ENCODE measurements at regions not wholly inside any gene's neighbourhood (a gene's known extent, or its start where the extent isn't known, plus 50 kb on each side); places are given as distances from the start of the nearest gene placed in this dataset.

DNA sequence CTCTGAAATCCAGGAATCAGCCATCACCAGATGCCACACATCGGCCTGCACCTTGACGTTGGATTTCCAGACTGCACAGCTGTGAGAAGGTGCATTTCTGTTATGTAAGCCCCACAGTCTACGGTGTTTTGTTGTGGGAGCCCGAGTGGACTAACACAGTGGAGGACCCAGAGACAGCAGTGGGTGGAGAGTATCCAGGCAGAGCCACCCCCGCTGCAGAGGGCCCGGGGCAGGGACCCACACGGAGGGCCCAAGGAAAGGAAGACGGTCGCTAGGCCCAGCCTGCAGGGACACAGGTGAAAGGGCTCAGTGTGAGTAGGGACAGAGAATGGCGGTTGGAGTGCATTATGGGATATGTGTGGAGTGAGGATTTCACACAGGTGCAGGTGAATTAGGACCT, 288.3 kb upstream of the AJAP1 start:
- no peaks in the 10 kb centered on the region for H3K79me2 ChIP-seq (ENCODE audit: insufficient read depth, low read length)
- no peak overlapping the region for H3K4me2 ChIP-seq (ENCODE audit: low read depth, low read length, poor library complexity, severe bottlenecking)
- H3K27me3 ChIP-seq (ENCODE audit: low read length) = no peaks in the 10 kb centered on the region
- H3K36me3 ChIP-seq (ENCODE audit: low read length) = no peaks in the 10 kb centered on the region
- no peaks in the 10 kb centered on the region for H3K9me3 ChIP-seq (ENCODE audit: insufficient read depth, low read length)
- no peak overlapping the region for H2AFZ ChIP-seq (ENCODE audit: low read depth, low read length, severe bottlenecking)
- no peak overlapping the region for H3K27ac ChIP-seq (ENCODE audit: low read depth, low read length)
- no peaks in the 10 kb centered on the region for H3K9me2 ChIP-seq (replicated peaks; ENCODE audit: insufficient read depth, low read length)
- no peak overlapping the region for H3K9ac ChIP-seq (ENCODE audit: low read length)
- TF ChIP-seq EZH2phosphoT487 (conservative IDR thresholded peaks at IDR 0.05; ENCODE audit: low read length) = no peak
- TF ChIP-seq, protein P1, sequence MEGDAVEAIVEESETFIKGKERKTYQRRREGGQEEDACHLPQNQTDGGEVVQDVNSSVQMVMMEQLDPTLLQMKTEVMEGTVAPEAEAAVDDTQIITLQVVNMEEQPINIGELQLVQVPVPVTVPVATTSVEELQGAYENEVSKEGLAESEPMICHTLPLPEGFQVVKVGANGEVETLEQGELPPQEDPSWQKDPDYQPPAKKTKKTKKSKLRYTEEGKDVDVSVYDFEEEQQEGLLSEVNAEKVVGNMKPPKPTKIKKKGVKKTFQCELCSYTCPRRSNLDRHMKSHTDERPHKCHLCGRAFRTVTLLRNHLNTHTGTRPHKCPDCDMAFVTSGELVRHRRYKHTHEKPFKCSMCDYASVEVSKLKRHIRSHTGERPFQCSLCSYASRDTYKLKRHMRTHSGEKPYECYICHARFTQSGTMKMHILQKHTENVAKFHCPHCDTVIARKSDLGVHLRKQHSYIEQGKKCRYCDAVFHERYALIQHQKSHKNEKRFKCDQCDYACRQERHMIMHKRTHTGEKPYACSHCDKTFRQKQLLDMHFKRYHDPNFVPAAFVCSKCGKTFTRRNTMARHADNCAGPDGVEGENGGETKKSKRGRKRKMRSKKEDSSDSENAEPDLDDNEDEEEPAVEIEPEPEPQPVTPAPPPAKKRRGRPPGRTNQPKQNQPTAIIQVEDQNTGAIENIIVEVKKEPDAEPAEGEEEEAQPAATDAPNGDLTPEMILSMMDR (IDR thresholded peaks at IDR 0.05; ENCODE audit: insufficient read depth, low read length, poor library complexity, severe bottlenecking) = no peak
- no peaks in the 10 kb centered on the region for H3F3A ChIP-seq (ENCODE audit: insufficient read depth)
- no peaks in the 10 kb centered on the region for H4K20me1 ChIP-seq (ENCODE audit: low read depth, low read length)
- H3K4me3 ChIP-seq (ENCODE audit: insufficient read depth, low read length, poor library complexity, severe bottlenecking) = no peak overlapping the region

- H3K9me3 ChIP-seq (ENCODE audit: insufficient read depth, low read length) = no peaks in the 10 kb centered on the region
- TF ChIP-seq, protein P1 (IDR thresholded peaks at IDR 0.05; ENCODE audit: insufficient read depth, low read length, poor library complexity, severe bottlenecking) = no peak
- no peak for TF ChIP-seq EZH2phosphoT487 (conservative IDR thresholded peaks at IDR 0.05; ENCODE audit: low read length)
- H3K27me3 ChIP-seq (ENCODE audit: low read length) = no peaks in the 10 kb centered on the region
- no peak overlapping the region for H2AFZ ChIP-seq (ENCODE audit: low read depth, low read length, severe bottlenecking)
- H4K20me1 ChIP-seq (ENCODE audit: low read depth, low read length) = no peaks in the 10 kb centered on the region
- no peak overlapping the region for H3K9ac ChIP-seq (ENCODE audit: low read length)
- H3K9me2 ChIP-seq (replicated peaks; ENCODE audit: insufficient read depth, low read length) = no peaks in the 10 kb centered on the region
- no peak overlapping the region for H3K27ac ChIP-seq (ENCODE audit: low read depth, low read length)
- no peak overlapping the region for H3K4me2 ChIP-seq (ENCODE audit: low read depth, low read length, poor library complexity, severe bottlenecking)
- H3K79me2 ChIP-seq (ENCODE audit: insufficient read depth, low read length) = no peaks in the 10 kb centered on the region
- H3F3A ChIP-seq (ENCODE audit: insufficient read depth) = no peaks in the 10 kb centered on the region
- no peak overlapping the region for H3K4me3 ChIP-seq (ENCODE audit: insufficient read depth, low read length, poor library complexity, severe bottlenecking)
- no peaks in the 10 kb centered on the region for H3K36me3 ChIP-seq (ENCODE audit: low read length)
Observed at GRCh38 chr1:4367230-4367777, 287.1 kb upstream of the AJAP1 start.

- H3K27me3 ChIP-seq (ENCODE audit: low read length) = no peaks in the 10 kb centered on the region
- no peaks in the 10 kb centered on the region for H3K36me3 ChIP-seq (ENCODE audit: low read length)
- no peaks in the 10 kb centered on the region for H3F3A ChIP-seq (ENCODE audit: insufficient read depth)
- H2AFZ ChIP-seq (ENCODE audit: low read depth, low read length, severe bottlenecking) = no peak overlapping the region
- no peak overlapping the region for H3K4me3 ChIP-seq (ENCODE audit: insufficient read depth, low read length, poor library complexity, severe bottlenecking)
- TF ChIP-seq EZH2phosphoT487 (conservative IDR thresholded peaks at IDR 0.05; ENCODE audit: low read length) = no peak
- TF ChIP-seq, protein P1 (IDR thresholded peaks at IDR 0.05; ENCODE audit: insufficient read depth, low read length, poor library complexity, severe bottlenecking) = no peak
- no peak overlapping the region for H3K9ac ChIP-seq (ENCODE audit: low read length)
- no peaks in the 10 kb centered on the region for H3K79me2 ChIP-seq (ENCODE audit: insufficient read depth, low read length)
- H3K27ac ChIP-seq (ENCODE audit: low read depth, low read length) = no peak overlapping the region
- no peaks in the 10 kb centered on the region for H3K9me3 ChIP-seq (ENCODE audit: insufficient read depth, low read length)
- H4K20me1 ChIP-seq (ENCODE audit: low read depth, low read length) = no peaks in the 10 kb centered on the region
- H3K4me2 ChIP-seq (ENCODE audit: low read depth, low read length, poor library complexity, severe bottlenecking) = no peak overlapping the region
- no peaks in the 10 kb centered on the region for H3K9me2 ChIP-seq (replicated peaks; ENCODE audit: insufficient read depth, low read length)
Observed at GRCh38 chr1:4369335-4369734, 285.1 kb upstream of the AJAP1 start.
